AG04449 (cell line): ENCODE measurements at regions not wholly inside any gene's neighbourhood (a gene's known extent, or its start where the extent isn't known, plus 50 kb on each side); places are given as distances from the start of the nearest gene placed in this dataset.

ENCODE experiments used
- CTCF ChIA-PET: fragments of 350-600 bp; formaldehyde crosslinking; extraction: SDS; loops from one replicate; lab custom pipeline; 2021; ENCODE audit warnings: antibody characterized with exemption; lab: Yijun Ruan, JAX
- POLR2A ChIA-PET: fragments of 400-600, 350-600 bp; formaldehyde crosslinking; extraction: SDS; loops from one replicate; lab custom pipeline; 2020; ENCODE audit warnings: antibody characterized with exemption, inconsistent platforms; lab: Yijun Ruan, JAX
- DNase-seq: peaks from one replicate; pipeline ENCODE4 v3.0.0-alpha.2; 2010; ENCODE audit warnings: low read depth, low spot score
- H3K4me3 ChIP-seq: 2 replicates; pipeline ENCODE4 v1.5.1; 2011; ENCODE audit warnings: low read depth, mild to moderate bottlenecking, control low read depth, low read length
- TF ChIP-seq, protein P1 (sequence below): IDR thresholded peaks from one replicate; pipeline ENCODE4 v1.5.1; 2011; ENCODE audit warnings: mild to moderate bottlenecking, moderate library complexity, low read length, control low read depth, inconsistent platforms; ENCODE audit not compliant: insufficient read depth; ENCODE audit errors: missing control alignments

DNA sequence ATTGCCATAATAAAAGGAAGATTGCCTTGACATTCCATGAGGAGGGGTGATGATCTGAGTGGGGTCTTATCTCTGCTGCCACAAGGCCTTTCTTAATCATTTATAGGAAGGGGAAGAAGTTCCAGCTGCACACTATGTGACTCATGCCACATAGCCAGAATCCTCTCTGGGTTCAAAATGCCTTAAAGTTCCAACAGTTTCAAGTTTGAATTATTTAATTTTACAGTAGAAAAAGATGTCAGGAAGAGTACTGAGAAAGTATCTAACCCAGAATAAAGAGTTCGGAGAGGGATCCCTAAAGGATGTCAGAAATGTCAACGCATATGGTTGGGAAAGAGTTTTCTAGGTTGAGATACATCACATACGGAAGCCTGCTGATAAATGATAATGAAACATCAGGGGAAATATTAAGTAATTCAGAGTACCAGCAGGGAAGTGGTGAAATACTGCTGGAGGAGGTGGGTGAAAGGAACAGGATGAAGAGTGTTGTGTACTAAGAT lies 999.9 kb downstream of the TSN start:
- POLR2A ChIA-PET: no interaction called here
- CTCF ChIA-PET: no interaction called here
- DNase-seq: no peak
- no peak overlapping the region for H3K4me3 ChIP-seq
- TF ChIP-seq, protein P1, sequence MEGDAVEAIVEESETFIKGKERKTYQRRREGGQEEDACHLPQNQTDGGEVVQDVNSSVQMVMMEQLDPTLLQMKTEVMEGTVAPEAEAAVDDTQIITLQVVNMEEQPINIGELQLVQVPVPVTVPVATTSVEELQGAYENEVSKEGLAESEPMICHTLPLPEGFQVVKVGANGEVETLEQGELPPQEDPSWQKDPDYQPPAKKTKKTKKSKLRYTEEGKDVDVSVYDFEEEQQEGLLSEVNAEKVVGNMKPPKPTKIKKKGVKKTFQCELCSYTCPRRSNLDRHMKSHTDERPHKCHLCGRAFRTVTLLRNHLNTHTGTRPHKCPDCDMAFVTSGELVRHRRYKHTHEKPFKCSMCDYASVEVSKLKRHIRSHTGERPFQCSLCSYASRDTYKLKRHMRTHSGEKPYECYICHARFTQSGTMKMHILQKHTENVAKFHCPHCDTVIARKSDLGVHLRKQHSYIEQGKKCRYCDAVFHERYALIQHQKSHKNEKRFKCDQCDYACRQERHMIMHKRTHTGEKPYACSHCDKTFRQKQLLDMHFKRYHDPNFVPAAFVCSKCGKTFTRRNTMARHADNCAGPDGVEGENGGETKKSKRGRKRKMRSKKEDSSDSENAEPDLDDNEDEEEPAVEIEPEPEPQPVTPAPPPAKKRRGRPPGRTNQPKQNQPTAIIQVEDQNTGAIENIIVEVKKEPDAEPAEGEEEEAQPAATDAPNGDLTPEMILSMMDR: no peak

DNA sequence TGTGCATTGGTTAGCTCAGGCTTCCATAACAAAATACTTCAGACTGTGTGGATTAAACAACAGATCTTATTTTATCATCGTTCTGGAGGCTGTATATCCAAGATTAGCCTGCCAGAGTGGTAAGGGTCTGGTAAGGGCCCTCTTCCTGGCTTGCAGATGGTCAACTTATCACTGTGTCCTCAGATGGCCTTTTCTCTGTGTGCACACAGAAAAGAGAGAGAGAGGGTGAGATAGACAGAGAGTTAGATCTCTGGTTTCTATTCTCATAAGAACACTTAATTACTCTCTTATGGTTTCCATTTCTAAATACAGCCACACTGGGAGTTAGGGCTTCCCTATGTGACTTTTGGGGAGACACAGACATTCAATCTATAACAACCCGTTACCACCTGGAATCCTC lies 1003.5 kb downstream of the TSN start:
- DNase-seq: no peak
- ChIA-PET POLR2A (no interaction called here), CTCF (interaction anchor here (0.6 kb wide), 1 partner anchor 971 kb away, joined by 3 read pairs; no protein-coding TSS in a partner anchor)
- TF ChIP-seq, protein P1: no peak
- H3K4me3 ChIP-seq: no peak overlapping the region

DNA sequence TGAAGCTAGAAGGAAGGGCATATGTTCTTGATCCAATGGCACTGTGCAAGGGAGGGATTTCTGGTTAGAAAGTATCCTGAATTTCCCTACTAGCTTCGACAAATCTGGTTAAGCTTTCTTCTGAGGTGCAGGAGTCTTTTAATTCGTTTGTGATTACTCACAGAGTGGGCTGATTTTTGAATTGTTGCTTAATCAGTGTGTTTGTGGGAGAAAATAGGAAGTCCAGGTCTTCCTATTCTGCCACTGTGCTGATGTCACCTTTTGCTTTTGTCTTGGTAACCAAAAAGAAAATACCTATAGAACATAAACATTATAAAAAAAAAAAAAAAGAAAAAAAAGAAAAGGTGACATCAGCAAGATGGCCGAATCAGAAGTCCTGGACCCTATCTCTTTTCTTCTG lies 1008.6 kb downstream of the TSN start:
- DNase-seq: no peak
- CTCF ChIA-PET: no interaction called here
- H3K4me3 ChIP-seq: no peak overlapping the region
- POLR2A ChIA-PET: no interaction called here
- TF ChIP-seq, protein P1: no peak

DNA sequence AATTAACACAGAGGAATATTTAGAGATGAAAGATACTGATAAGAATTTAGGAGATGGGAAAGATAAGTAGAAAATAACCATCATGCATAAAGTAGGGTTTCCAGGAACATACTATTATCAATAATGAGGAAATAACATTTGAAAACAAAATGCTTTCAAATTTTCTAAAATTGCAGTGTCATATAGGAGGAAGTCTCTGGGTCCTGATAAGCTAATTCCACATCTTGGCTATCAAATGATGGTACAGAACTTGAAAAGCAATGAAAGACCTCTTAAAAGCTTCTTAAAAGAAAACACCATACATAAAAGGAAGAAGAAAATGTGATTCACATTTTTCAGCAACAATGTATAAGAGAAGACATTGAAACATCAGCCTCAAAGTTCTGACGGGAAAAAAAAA lies 1024.8 kb downstream of the TSN start:
- no peak overlapping the region for H3K4me3 ChIP-seq
- DNase-seq: no peak
- ChIA-PET CTCF (no interaction called here), POLR2A (no interaction called here)
- TF ChIP-seq, protein P1: no peak

DNA sequence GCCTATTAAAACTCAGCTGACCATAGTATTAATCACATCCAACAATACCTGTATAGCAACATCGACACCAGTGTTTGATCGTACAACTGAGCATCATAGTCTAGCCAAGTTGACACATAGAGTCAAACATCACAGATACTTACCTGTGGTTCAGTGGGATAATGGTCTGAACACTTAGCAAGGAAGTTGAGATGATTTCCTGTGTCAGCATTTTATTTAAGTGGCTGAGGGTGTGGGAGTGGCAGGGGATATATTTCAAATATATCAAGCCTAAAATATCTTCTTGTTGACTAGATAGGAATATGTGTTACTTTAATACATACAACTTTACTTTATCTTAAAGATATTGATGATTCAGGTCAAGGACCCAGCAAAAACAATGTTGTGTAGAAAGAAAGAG lies 1038.6 kb downstream of the TSN start:
- TF ChIP-seq, protein P1: no peak
- POLR2A ChIA-PET: no interaction called here
- DNase-seq: no peak
- no peak overlapping the region for H3K4me3 ChIP-seq
- CTCF ChIA-PET: no interaction called here

DNA sequence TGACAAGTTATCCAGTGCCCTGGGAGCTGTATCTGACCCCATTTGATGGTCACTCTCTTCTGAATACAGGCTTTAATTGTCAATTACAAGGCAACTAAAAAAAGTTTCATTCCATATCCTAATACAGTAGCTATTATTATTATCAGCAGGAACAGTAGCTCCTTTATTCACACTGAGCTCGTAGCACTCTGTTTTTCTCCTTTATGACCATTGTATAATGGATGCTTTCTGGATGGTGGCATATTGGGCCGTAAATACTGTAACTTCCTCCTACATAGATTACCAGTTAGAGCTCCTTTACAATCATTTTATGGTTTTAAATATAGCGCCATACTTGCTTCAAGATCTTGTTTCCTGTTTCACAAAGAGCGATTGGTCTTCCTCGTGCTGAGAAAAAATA lies 1040.3 kb downstream of the TSN start:
- no peak for DNase-seq
- ChIA-PET POLR2A (no interaction called here), CTCF (no interaction called here)
- H3K4me3 ChIP-seq: no peak overlapping the region
- TF ChIP-seq, protein P1: no peak
